ENCODE measurements at regions not wholly inside any gene's neighbourhood (a gene's known extent, or its start where the extent isn't known, plus 50 kb on each side); places are given as distances from the start of the nearest gene placed in this dataset.
"Not testable (repeated sequence)": the region's sequence is repeated elsewhere in the genome, so short reads cannot be mapped to it uniquely, and the experiment has no call there.

DNA sequence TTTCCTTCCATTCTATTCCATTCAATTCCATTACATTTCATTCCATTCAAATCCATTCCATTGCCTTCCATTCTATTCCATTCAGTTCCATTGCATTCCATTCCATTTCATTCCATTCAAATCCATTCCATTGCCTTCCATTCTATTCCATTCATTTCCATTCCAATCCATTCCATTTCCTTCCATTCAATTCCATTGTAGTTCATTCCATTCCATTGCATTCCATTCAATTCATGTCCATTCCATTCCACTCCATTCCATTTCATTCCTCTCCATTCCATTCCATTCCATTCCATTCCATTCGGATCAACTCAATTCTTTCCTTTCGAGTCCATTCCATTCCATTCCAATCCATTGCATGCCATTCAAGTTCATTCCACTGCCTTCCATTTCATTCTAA lies 1128.3 kb downstream of the RPIA start:
- ATAC-seq (ENCODE audit: low read depth) (no peak), DNase-seq (no peak)
- ChIA-PET POLR2A (no interaction called here), CTCF (no interaction called here)
- intact Hi-C loops (cut with micrococcal nuclease) = no loop called here
- Mint-ChIP-seq H3K9me3 (peaks cover 70% of the 10 kb centered on the region), H3K27ac (no peak overlapping the region), H3K4me1 (no peaks in the 10 kb centered on the region), H3K36me3 (ENCODE audit: low read depth) (no peaks in the 10 kb centered on the region), H3K27me3 (no peaks in the 10 kb centered on the region), H3K4me3 (no peak overlapping the region)
- TF ChIP-seq, protein P1, sequence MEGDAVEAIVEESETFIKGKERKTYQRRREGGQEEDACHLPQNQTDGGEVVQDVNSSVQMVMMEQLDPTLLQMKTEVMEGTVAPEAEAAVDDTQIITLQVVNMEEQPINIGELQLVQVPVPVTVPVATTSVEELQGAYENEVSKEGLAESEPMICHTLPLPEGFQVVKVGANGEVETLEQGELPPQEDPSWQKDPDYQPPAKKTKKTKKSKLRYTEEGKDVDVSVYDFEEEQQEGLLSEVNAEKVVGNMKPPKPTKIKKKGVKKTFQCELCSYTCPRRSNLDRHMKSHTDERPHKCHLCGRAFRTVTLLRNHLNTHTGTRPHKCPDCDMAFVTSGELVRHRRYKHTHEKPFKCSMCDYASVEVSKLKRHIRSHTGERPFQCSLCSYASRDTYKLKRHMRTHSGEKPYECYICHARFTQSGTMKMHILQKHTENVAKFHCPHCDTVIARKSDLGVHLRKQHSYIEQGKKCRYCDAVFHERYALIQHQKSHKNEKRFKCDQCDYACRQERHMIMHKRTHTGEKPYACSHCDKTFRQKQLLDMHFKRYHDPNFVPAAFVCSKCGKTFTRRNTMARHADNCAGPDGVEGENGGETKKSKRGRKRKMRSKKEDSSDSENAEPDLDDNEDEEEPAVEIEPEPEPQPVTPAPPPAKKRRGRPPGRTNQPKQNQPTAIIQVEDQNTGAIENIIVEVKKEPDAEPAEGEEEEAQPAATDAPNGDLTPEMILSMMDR (IDR thresholded peaks at IDR 0.05) = no peak

GRCh38 chr2:89820248-89820647 lies 1128.8 kb downstream of the RPIA start:
- Mint-ChIP-seq H3K9me3 (peaks cover 72% of the 10 kb centered on the region), H3K27me3 (no peaks in the 10 kb centered on the region), H3K27ac (no peak overlapping the region), H3K36me3 (ENCODE audit: low read depth) (no peaks in the 10 kb centered on the region), H3K4me1 (no peaks in the 10 kb centered on the region), H3K4me3 (no peak overlapping the region)
- TF ChIP-seq, protein P1 (IDR thresholded peaks at IDR 0.05) = no peak
- intact Hi-C loops (cut with micrococcal nuclease) = no loop called here
- POLR2A ChIA-PET = no interaction called here
- ATAC-seq (ENCODE audit: low read depth) = no peak
- CTCF ChIA-PET = no interaction called here
- no peak for DNase-seq

DNA sequence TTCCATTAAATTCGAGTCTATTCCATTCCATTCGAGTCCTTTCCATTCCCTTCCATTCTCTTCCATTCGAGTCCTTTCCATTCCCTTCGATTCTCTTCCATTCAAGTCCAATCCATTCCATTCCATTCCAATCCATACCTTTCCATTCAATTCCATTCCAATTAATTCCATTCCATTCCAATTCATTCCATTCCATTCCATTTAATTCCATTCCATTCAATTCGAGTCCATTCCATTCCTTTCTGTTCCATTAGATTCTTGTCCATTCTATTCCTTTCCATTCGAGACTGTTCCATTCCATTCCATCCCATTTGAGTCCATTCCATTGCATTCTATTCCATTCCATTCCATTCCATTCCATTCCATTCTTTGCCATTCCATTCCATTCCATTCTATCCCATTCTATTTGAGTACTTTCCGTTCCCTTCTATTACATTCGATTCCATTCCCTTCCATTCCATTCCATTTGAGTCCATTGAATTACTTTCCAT lies 1130.0 kb downstream of the RPIA start:
- Mint-ChIP-seq H3K9me3 (peaks cover 82% of the 10 kb centered on the region), H3K4me1 (no peaks in the 10 kb centered on the region), H3K27me3 (no peaks in the 10 kb centered on the region), H3K4me3 (no peak overlapping the region), H3K36me3 (ENCODE audit: low read depth) (no peaks in the 10 kb centered on the region), H3K27ac (no peak overlapping the region)
- DNase-seq (no peak), ATAC-seq (ENCODE audit: low read depth) (no peak)
- intact Hi-C loops (cut with micrococcal nuclease) = no loop called here
- ChIA-PET POLR2A (no interaction called here), CTCF (no interaction called here)
- TF ChIP-seq, protein P1 (IDR thresholded peaks at IDR 0.05) = no peak

DNA sequence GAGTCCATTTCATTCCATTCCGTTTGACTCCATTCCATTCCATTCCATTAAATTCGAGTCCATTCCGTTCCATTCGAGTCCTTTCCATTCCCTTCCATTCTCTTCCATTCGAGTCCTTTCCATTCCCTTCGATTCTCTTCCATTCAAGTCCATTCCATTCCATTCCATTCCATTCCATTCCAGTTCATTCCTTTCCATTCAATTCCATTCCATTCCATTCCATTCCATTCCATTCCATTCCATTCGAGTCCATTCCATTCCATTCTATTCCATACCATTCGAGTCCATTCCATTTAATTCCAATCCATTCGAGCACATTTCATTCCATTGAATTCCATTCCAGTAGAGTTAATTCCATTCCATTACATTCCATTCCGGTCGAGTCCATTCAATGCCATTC lies 1130.9 kb downstream of the RPIA start:
- DNase-seq; H3K4me1 Mint-ChIP-seq; H3K27ac Mint-ChIP-seq; H3K36me3 Mint-ChIP-seq (ENCODE audit: low read depth); intact Hi-C loops (cut with micrococcal nuclease); POLR2A ChIA-PET; ATAC-seq (ENCODE audit: low read depth); CTCF ChIA-PET; H3K27me3 Mint-ChIP-seq; H3K4me3 Mint-ChIP-seq: not testable (repeated sequence)
- H3K9me3 Mint-ChIP-seq = peaks cover 83% of the 10 kb centered on the region

DNA sequence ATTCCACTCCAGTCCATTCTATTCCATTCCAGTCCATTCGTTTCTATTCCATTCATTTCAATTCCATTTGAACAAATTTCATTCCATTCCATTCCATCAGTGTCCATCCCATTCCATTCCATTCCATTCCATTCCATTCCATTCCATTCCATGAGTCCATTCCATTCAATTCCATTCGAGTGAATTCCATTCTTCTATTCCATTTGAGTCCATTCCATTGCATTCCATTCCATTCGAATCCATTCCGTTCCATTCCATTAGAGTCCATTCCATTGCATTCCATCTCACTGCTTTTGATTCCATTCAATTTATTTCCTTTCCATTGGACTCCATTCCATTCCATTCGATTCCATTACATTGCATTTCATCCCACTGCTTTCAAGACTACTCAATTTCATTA lies 1132.1 kb downstream of the RPIA start:
- ATAC-seq (ENCODE audit: low read depth) (no peak), DNase-seq (no peak)
- TF ChIP-seq, protein P1 (IDR thresholded peaks at IDR 0.05) = no peak
- H3K27ac Mint-ChIP-seq = no peak overlapping the region
- H3K9me3 Mint-ChIP-seq = peaks cover 73% of the 10 kb centered on the region
- ChIA-PET POLR2A (no interaction called here), CTCF (no interaction called here)
- H3K4me3 Mint-ChIP-seq = no peak overlapping the region
- no peaks in the 10 kb centered on the region for H3K36me3 Mint-ChIP-seq (ENCODE audit: low read depth)
- H3K4me1 Mint-ChIP-seq = no peaks in the 10 kb centered on the region
- H3K27me3 Mint-ChIP-seq = no peaks in the 10 kb centered on the region
- intact Hi-C loops (cut with micrococcal nuclease) = no loop called here

- H3K36me3 Mint-ChIP-seq (ENCODE audit: low read depth) = no peaks in the 10 kb centered on the region
- ChIA-PET CTCF (no interaction called here), POLR2A (no interaction called here)
- DNase-seq (no peak), ATAC-seq (ENCODE audit: low read depth) (no peak)
- H3K27me3 Mint-ChIP-seq = no peaks in the 10 kb centered on the region
- intact Hi-C loops (cut with micrococcal nuclease) = no loop called here
- no peak overlapping the region for H3K27ac Mint-ChIP-seq
- TF ChIP-seq, protein P1 (IDR thresholded peaks at IDR 0.05) = peak; percentile 64
- H3K9me3 Mint-ChIP-seq = peaks cover 68% of the 10 kb centered on the region
- H3K4me3 Mint-ChIP-seq = no peak overlapping the region
- no peaks in the 10 kb centered on the region for H3K4me1 Mint-ChIP-seq
Measured at GRCh38 chr2:89825034-89825433, 1133.6 kb downstream of the RPIA start.

GRCh38 chr2:89826741-89827140 lies 1135.3 kb downstream of the RPIA start:
- H3K4me1 Mint-ChIP-seq; intact Hi-C loops (cut with micrococcal nuclease); H3K27me3 Mint-ChIP-seq; CTCF ChIA-PET; H3K4me3 Mint-ChIP-seq; ATAC-seq (ENCODE audit: low read depth); H3K27ac Mint-ChIP-seq; DNase-seq; H3K36me3 Mint-ChIP-seq (ENCODE audit: low read depth); POLR2A ChIA-PET: not testable (repeated sequence)
- peaks cover 61% of the 10 kb centered on the region for H3K9me3 Mint-ChIP-seq

DNA sequence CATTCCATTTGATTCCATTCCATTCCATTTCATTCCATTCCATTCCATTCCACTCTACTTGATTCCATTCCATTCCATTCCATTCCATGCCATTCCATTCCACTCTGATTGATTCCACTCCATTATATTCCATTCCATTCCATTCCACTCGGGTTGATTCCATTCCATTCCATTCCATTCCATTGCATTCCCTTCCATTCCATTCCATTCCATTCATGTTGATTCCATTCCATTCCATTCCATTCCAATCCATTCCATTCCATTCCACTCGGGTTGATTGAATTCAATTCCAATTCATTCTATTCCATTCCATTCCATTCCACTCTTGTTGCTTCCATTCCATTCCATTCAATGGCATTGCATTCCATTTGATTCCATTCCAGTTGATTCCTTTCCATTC lies 1136.4 kb downstream of the RPIA start:
- DNase-seq; CTCF ChIA-PET; H3K27me3 Mint-ChIP-seq; H3K4me1 Mint-ChIP-seq; intact Hi-C loops (cut with micrococcal nuclease); H3K4me3 Mint-ChIP-seq; ATAC-seq (ENCODE audit: low read depth); H3K27ac Mint-ChIP-seq; POLR2A ChIA-PET; H3K36me3 Mint-ChIP-seq (ENCODE audit: low read depth): not testable (repeated sequence)
- peaks cover 52% of the 10 kb centered on the region for H3K9me3 Mint-ChIP-seq

Measured in activated B cell treated with CpG ODN at 0.5 μM for 24 hours (primary cell).